Panc1 (cell line): ENCODE measurements at regions not wholly inside any gene's neighbourhood (a gene's known extent, or its start where the extent isn't known, plus 50 kb on each side); places are given as distances from the start of the nearest gene placed in this dataset.

Experiments
- ATAC-seq: fragments of 200-7000 bp; cut with Tn5 transposase; 2 replicates; pipeline ENCODE4 v1.9.1; 2020; ENCODE audit warnings: mild to moderate bottlenecking, moderate library complexity
- BruUV-seq: library from RNA; stranded (reverse); fragments of 400-500 nt; replicated peaks from 2 replicates; lab custom pipeline; 2021; lab: Mats Ljungman, UMichigan
- CTCF ChIA-PET: fragments of 300-600 bp; sonication (Branson Sonifier 250); formaldehyde crosslinking; loops from one replicate; lab custom pipeline; 2022; ENCODE audit warnings: antibody characterized with exemption; lab: Charles Lee
- POLR2A ChIA-PET: fragments of 300-600 bp; sonication (Branson Sonifier 250); formaldehyde crosslinking; loops from one replicate; lab custom pipeline; 2022; ENCODE audit warnings: antibody characterized with exemption; lab: Charles Lee
- DNase-seq: peaks from one replicate; pipeline ENCODE4 v3.0.0-alpha.2; 2010; ENCODE audit warnings: low read depth, low spot score
- H3K27ac ChIP-seq: 2 replicates; pipeline ENCODE4 v1.5.1; 2011; ENCODE audit warnings: mild to moderate bottlenecking, low read length, inconsistent platforms
- H3K27me3 ChIP-seq: fragments of 200-500 bp; sonication (Bioruptor generic); 2 replicates; pipeline ENCODE4 v1.6.0; 2014; ENCODE audit warnings: low read length, inconsistent platforms; ENCODE audit not compliant: control insufficient read depth, insufficient read depth
- H3K36me3 ChIP-seq: fragments of 200-500 bp; sonication (Bioruptor generic); 2 replicates; pipeline ENCODE4 v1.5.1; 2014; ENCODE audit warnings: inconsistent platforms, mild to moderate bottlenecking, low read length, moderate library complexity; ENCODE audit not compliant: control insufficient read depth, insufficient read depth
- H3K4me1 ChIP-seq: 2 replicates; pipeline ENCODE4 v1.5.1; 2011; ENCODE audit warnings: inconsistent platforms, mild to moderate bottlenecking, low read length, moderate library complexity; ENCODE audit not compliant: control insufficient read depth, insufficient read depth
- H3K4me3 ChIP-seq, 2 experiments: 2 replicates each; pipeline ENCODE4 v1.5.1; 2011 to 2012; ENCODE audit warnings: low read depth in 2 of 2, low read length in 2 of 2, mild to moderate bottlenecking in 2 of 2, inconsistent platforms in 1 of 2, moderate library complexity in 1 of 2
- H3K9me3 ChIP-seq: fragments of 200-500 bp; sonication (Bioruptor generic); 2 replicates; pipeline ENCODE4 v1.5.1; 2014; ENCODE audit warnings: low read depth, mild to moderate bottlenecking, inconsistent platforms, low read length, moderate library complexity; ENCODE audit not compliant: control insufficient read depth, insufficient read depth
- POLR2AphosphoS5 ChIP-seq: IDR thresholded peaks from 2 replicates; pipeline ENCODE4 v1.6.1; 2012; ENCODE audit warnings: mild to moderate bottlenecking, low read depth, low read length, moderate library complexity
- SIN3A ChIP-seq: IDR thresholded peaks from 2 replicates; pipeline ENCODE4 v1.6.1; 2012; ENCODE audit warnings: low read depth, mild to moderate bottlenecking, low read length, moderate library complexity, borderline replicate concordance; ENCODE audit not compliant: insufficient read depth
- TCF7L2 ChIP-seq: IDR thresholded peaks from 2 replicates; pipeline ENCODE4 v1.6.1; 2011; ENCODE audit warnings: mild to moderate bottlenecking, low read depth, low read length, inconsistent platforms
- in situ Hi-C: cut with HindIII; loops from 2 replicates; pipeline ENCODE4 v1.10.0; 2016; ENCODE audit warnings: low sequenced_read_pairs, low pct_unique_long_range_greater_than_20kb
- intact Hi-C: fragments of 100-400 bp; cut with micrococcal nuclease; formaldehyde crosslinking; loops from one replicate; pipeline ENCODE4 v1.10.0; 2022; ENCODE audit not compliant: unreplicated experiment
- TF ChIP-seq, protein P1 (sequence below): fragments of 450-650 bp; IDR thresholded peaks from 2 replicates; pipeline ENCODE4 v1.5.1; 2017; ENCODE audit warnings: mild to moderate bottlenecking
- TF ChIP-seq, protein P2 (sequence below), 2 experiments: IDR thresholded peaks; 2 replicates each; pipeline ENCODE4 v1.6.1; 2011 to 2012; ENCODE audit warnings: low read depth in 2 of 2, control low read depth in 1 of 2, low read length in 1 of 2, mild to moderate bottlenecking in 1 of 2, moderate library complexity in 1 of 2; ENCODE audit not compliant: insufficient read depth in 1 of 2

DNA sequence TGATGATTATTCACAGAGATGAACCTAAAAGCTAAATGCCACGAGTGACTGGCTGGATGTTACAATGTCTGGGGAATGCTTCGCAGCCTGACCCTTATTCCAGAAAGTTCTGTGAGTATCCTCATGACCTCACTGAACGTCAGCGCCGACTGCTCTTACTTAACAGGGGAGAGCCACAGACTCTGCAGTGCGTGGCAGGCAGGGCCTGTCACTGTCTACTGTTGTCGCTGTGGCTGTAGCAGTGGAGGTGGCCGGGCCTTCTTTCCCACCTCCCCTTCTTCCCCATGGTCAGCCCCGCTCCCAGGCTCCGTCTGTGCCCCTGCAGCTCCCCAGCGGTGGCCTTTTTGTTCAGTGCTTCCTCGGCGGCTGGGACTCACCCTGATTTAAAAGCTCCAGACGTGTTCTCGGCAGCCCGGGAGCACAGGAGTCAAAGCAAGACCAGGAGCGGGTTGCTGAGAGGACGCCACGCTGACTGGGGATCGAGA lies 52.2 kb upstream of the TARBP1 start:
- in situ Hi-C loops, result no loop called here
- ATAC-seq (no peak), DNase-seq (no peak)
- Histone ChIP-seq H3K4me1 (no peaks in the 10 kb centered on the region; the same call in 1 of the 2 replicates), H3K9me3 (no peaks in the 10 kb centered on the region), H3K27ac (0 out of 2 replicates have a peak overlapping the region, but pooled peaks have one; percentile 44), H3K36me3 (no peaks in the 10 kb centered on the region), H3K4me3 (no peak overlapping the region), H3K27me3 (no peaks in the 10 kb centered on the region)
- TF ChIP-seq, protein P1, sequence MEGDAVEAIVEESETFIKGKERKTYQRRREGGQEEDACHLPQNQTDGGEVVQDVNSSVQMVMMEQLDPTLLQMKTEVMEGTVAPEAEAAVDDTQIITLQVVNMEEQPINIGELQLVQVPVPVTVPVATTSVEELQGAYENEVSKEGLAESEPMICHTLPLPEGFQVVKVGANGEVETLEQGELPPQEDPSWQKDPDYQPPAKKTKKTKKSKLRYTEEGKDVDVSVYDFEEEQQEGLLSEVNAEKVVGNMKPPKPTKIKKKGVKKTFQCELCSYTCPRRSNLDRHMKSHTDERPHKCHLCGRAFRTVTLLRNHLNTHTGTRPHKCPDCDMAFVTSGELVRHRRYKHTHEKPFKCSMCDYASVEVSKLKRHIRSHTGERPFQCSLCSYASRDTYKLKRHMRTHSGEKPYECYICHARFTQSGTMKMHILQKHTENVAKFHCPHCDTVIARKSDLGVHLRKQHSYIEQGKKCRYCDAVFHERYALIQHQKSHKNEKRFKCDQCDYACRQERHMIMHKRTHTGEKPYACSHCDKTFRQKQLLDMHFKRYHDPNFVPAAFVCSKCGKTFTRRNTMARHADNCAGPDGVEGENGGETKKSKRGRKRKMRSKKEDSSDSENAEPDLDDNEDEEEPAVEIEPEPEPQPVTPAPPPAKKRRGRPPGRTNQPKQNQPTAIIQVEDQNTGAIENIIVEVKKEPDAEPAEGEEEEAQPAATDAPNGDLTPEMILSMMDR, result no peak
- TF ChIP-seq, protein P2, sequence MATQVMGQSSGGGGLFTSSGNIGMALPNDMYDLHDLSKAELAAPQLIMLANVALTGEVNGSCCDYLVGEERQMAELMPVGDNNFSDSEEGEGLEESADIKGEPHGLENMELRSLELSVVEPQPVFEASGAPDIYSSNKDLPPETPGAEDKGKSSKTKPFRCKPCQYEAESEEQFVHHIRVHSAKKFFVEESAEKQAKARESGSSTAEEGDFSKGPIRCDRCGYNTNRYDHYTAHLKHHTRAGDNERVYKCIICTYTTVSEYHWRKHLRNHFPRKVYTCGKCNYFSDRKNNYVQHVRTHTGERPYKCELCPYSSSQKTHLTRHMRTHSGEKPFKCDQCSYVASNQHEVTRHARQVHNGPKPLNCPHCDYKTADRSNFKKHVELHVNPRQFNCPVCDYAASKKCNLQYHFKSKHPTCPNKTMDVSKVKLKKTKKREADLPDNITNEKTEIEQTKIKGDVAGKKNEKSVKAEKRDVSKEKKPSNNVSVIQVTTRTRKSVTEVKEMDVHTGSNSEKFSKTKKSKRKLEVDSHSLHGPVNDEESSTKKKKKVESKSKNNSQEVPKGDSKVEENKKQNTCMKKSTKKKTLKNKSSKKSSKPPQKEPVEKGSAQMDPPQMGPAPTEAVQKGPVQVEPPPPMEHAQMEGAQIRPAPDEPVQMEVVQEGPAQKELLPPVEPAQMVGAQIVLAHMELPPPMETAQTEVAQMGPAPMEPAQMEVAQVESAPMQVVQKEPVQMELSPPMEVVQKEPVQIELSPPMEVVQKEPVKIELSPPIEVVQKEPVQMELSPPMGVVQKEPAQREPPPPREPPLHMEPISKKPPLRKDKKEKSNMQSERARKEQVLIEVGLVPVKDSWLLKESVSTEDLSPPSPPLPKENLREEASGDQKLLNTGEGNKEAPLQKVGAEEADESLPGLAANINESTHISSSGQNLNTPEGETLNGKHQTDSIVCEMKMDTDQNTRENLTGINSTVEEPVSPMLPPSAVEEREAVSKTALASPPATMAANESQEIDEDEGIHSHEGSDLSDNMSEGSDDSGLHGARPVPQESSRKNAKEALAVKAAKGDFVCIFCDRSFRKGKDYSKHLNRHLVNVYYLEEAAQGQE (IDR thresholded peaks at IDR 0.05; ENCODE audit: insufficient read depth in 1 of 2, low read depth in 2 of 2, low read length in 1 of 2), result no peak
- no peak for TF ChIP-seq POLR2AphosphoS5
- TF ChIP-seq TCF7L2, result no peak
- TF ChIP-seq SIN3A, result no peak
- ChIA-PET POLR2A (no interaction called here), CTCF (no interaction called here)
- no TSS peak for BruUV-seq
- intact Hi-C loops, result no loop called here

DNA sequence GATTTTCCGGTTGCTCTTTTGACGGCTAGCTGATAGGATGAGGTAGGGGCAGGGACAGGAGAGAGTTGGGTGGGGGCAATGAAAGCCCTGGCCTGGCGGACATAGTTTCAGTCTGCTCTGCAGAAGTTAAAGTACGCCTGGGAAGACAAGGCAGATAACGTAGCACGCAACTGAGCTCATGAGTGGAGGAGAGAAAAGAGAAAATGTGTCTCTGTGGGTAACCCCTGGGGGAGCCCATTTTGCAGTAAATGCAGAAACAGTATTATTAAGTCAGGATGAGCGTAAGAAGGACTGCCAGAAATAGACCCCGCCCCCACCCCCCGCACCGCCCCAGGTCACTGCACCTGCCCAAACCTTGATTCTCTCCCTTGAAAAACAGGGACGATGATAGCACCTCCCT lies 51.7 kb upstream of the TARBP1 start:
- intact Hi-C loops (no loop called here), in situ Hi-C loops (no loop called here)
- TF ChIP-seq TCF7L2 (no peak), POLR2AphosphoS5 (no peak), SIN3A (no peak)
- TF ChIP-seq, protein P2 (IDR thresholded peaks at IDR 0.05; ENCODE audit: insufficient read depth in 1 of 2, low read depth in 2 of 2, low read length in 1 of 2), result no peak
- TF ChIP-seq, protein P1, result no peak
- ChIA-PET POLR2A (no interaction called here), CTCF (no interaction called here)
- BruUV-seq, result no TSS peak
- H3K27me3 ChIP-seq, result no peaks in the 10 kb centered on the region
- H3K4me3 ChIP-seq, result no peak overlapping the region
- no peak for DNase-seq
- no peaks in the 10 kb centered on the region for H3K36me3 ChIP-seq
- no peak overlapping the region for H3K27ac ChIP-seq
- no peaks in the 10 kb centered on the region for H3K9me3 ChIP-seq
- H3K4me1 ChIP-seq, result no peaks in the 10 kb centered on the region; the same call in 1 of the 2 replicates
- ATAC-seq, result no peak
